ENCODE measurements at regions not wholly inside any gene's neighbourhood (a gene's known extent, or its start where the extent isn't known, plus 50 kb on each side); places are given as distances from the start of the nearest gene placed in this dataset.

- TF ChIP-seq CTCF (IDR thresholded peaks at IDR 0.05; ENCODE audit: insufficient read depth, low read depth, low read length) (no peak), EZH2 (IDR thresholded peaks at IDR 0.05; ENCODE audit: insufficient read depth, low read length) (no peak)
Observed at GRCh38 chr14:97268097-97268496, 470.9 kb downstream of the VRK1 start.

Data from astrocyte (in vitro differentiated cells and primary cell).